SH-SY5Y (cell line): ENCODE measurements at regions not wholly inside any gene's neighbourhood (a gene's known extent, or its start where the extent isn't known, plus 50 kb on each side); places are given as distances from the start of the nearest gene placed in this dataset.

ENCODE experiments used
- GATA2 ChIP-seq: IDR thresholded peaks from 2 replicates; pipeline ENCODE4 v1.6.1; 2011; ENCODE audit warnings: mild to moderate bottlenecking, low read depth, low read length
- GATA3 ChIP-seq: IDR thresholded peaks from 2 replicates; pipeline ENCODE4 v1.6.1; 2011; ENCODE audit warnings: low read depth, mild to moderate bottlenecking, low read length, moderate library complexity

GRCh38 chr10:28841625-28842024 is 164.3 kb downstream of the BAMBI start:
- TF ChIP-seq GATA2 = no peak
- no peak for TF ChIP-seq GATA3
